HepG2 (cell line): ENCODE measurements at regions not wholly inside any gene's neighbourhood (a gene's known extent, or its start where the extent isn't known, plus 50 kb on each side); places are given as distances from the start of the nearest gene placed in this dataset.
"Not testable (repeated sequence)": the region's sequence is repeated elsewhere in the genome, so short reads cannot be mapped to it uniquely, and the experiment has no call there.

Experiments
- MED1 ChIP-seq: sonication (generic); formaldehyde crosslinking; IDR thresholded peaks from 2 replicates; pipeline ENCODE4 v1.4.0; 2020; ENCODE audit warnings: missing genetic modification reagents
- POLR2A ChIP-seq, 2 experiments: IDR thresholded peaks; 2 replicates each; pipeline ENCODE4 v1.6.1; 2011; ENCODE audit warnings: low read depth in 2 of 2, low read length in 2 of 2, mild to moderate bottlenecking in 1 of 2, moderate library complexity in 1 of 2; ENCODE audit not compliant: insufficient read depth in 1 of 2
- SMC3 ChIP-seq: IDR thresholded peaks from 2 replicates; pipeline ENCODE4 v1.6.1; 2011; ENCODE audit warnings: low read length, improper control_type of control experiment
- SP2 ChIP-seq: sonication (generic); formaldehyde crosslinking; IDR thresholded peaks from 2 replicates; pipeline ENCODE4 v1.5.1; 2020; ENCODE audit warnings: mild to moderate bottlenecking, missing genetic modification reagents
- TF ChIP-seq, protein P1 (sequence below): sonication (generic); formaldehyde crosslinking; IDR thresholded peaks from 2 replicates; pipeline ENCODE4 v1.4.0; 2020; ENCODE audit warnings: mild to moderate bottlenecking, missing genetic modification reagents

GRCh38 chr21:28563933-28564332 lies 428.7 kb downstream of the LTN1 start:
- TF ChIP-seq SP2 (CRISPR knock-in tag); MED1 (CRISPR knock-in tag); SMC3; POLR2A (IDR thresholded peaks at IDR 0.05; ENCODE audit: insufficient read depth in 1 of 2, low read depth in 2 of 2, low read length in 2 of 2): not testable (repeated sequence)
- TF ChIP-seq, protein P1, sequence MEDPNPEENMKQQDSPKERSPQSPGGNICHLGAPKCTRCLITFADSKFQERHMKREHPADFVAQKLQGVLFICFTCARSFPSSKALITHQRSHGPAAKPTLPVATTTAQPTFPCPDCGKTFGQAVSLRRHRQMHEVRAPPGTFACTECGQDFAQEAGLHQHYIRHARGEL (CRISPR knock-in tag), result not testable (repeated sequence)
